Right atrium auricular region (tissue), 2 donors: ENCODE measurements at regions not wholly inside any gene's neighbourhood (a gene's known extent, or its start where the extent isn't known, plus 50 kb on each side); places are given as distances from the start of the nearest gene placed in this dataset.
"Not testable (repeated sequence)": the region's sequence is repeated elsewhere in the genome, so short reads cannot be mapped to it uniquely, and the experiment has no call there.

ENCODE experiments used
- DNase-seq: peaks from one replicate; pipeline ENCODE4 v3.0.0-alpha.2; 2019; ENCODE audit warnings: low spot score
- H3K27ac ChIP-seq, 2 donors: fragments of 200-600 bp; sonication (generic); 1 replicate in 1 of 2; 2 replicates in 1 of 2; pipeline ENCODE4 v1.5.1; 2016 to 2019
- H3K27me3 ChIP-seq, 2 donors: fragments of 200-600 bp; sonication (generic); one replicate each; pipeline versions ENCODE4 v1.5.1 to v1.6.0; 2017 to 2019
- H3K36me3 ChIP-seq: fragments of 200-600 bp; sonication (generic); one replicate; pipeline ENCODE4 v1.5.1; 2016
- H3K4me1 ChIP-seq, 2 donors: fragments of 200-600 bp; sonication (generic); one replicate each; pipeline versions ENCODE4 v1.5.1 to v1.6.0; 2017 to 2019
- H3K4me3 ChIP-seq, 2 donors: fragments of 200-600 bp; sonication (generic); 1 replicate in 1 of 2; 2 replicates in 1 of 2; pipeline ENCODE4 v1.5.1; 2017 to 2019; ENCODE audit warnings: mild to moderate bottlenecking in 1 of 2, moderate library complexity in 1 of 2
- H3K9me3 ChIP-seq, 2 donors: fragments of 200-600 bp; sonication (generic); one replicate each; pipeline ENCODE4 v1.5.1; 2019
- TF ChIP-seq, protein P1 (sequence below), 2 donors: fragments of 200-600 bp; sonication (generic); IDR thresholded peaks; one replicate each; pipeline ENCODE4 v1.5.1; 2019; ENCODE audit warnings: antibody characterized with exemption in 2 of 2

DNA sequence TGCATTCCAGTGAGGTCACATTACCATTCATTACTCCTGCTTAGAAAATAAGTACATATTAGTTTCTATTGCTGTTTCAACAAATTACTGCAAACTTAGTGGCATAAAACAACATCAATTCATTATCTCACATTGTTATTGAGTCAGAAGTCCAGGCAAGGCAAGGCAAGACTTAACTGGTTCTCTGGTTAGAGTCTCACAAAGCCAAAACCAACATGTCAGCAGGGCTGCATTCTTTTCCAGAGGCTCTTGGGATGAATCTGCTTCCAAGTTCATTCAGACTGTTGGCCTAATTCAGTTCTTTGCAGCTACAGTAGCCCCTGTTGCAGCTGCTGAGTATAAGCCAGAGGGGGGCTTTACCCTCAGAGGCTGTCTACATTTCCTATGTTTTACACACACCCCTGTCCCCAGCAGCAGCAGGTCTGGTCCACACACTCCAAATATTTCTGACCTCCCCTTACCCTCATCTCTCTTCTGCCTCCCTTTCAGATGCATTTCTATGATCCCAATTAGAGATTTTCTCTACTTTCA lies 892.1 kb upstream of the EPHA5 start:
- H3K4me1 ChIP-seq, result no peaks in the 10 kb centered on the region
- DNase-seq, result no peak
- no peaks in the 10 kb centered on the region for H3K9me3 ChIP-seq
- no peaks in the 10 kb centered on the region for H3K36me3 ChIP-seq
- H3K27me3 ChIP-seq, result no peaks in the 10 kb centered on the region
- TF ChIP-seq, protein P1, sequence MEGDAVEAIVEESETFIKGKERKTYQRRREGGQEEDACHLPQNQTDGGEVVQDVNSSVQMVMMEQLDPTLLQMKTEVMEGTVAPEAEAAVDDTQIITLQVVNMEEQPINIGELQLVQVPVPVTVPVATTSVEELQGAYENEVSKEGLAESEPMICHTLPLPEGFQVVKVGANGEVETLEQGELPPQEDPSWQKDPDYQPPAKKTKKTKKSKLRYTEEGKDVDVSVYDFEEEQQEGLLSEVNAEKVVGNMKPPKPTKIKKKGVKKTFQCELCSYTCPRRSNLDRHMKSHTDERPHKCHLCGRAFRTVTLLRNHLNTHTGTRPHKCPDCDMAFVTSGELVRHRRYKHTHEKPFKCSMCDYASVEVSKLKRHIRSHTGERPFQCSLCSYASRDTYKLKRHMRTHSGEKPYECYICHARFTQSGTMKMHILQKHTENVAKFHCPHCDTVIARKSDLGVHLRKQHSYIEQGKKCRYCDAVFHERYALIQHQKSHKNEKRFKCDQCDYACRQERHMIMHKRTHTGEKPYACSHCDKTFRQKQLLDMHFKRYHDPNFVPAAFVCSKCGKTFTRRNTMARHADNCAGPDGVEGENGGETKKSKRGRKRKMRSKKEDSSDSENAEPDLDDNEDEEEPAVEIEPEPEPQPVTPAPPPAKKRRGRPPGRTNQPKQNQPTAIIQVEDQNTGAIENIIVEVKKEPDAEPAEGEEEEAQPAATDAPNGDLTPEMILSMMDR (IDR thresholded peaks at IDR 0.05), result no peak
- H3K27ac ChIP-seq, result no peak overlapping the region
- no peak overlapping the region for H3K4me3 ChIP-seq

DNA sequence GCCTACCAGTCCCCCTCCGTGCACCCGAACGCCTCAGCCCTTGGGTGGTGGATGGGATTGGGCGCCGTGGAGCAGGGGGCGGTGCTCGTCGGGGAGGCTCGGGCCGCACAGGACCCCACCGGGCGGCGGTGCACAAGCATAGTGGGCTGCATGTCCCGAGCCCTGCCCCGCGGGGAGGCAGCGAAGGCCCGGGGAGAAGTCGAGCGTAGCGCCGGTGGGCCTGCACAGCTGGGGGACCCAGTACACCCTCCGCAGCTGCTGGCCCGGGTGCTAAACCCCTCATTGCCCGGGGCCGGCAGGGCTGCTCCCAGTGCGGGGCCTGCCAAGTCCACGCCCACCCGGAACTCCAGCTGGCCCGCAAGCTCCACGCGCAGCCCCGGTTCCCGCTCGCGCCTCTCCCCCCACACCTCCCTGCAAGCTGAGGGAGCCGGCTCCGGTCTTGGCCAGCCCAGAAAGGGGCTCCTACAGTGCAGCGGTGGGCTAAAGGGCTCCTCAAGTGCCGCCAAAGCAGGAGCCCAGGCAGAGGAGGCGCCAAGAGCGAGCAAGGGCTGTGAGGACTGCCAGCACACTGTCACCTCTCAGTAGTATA lies 891.3 kb upstream of the EPHA5 start:
- H3K27me3 ChIP-seq, DNase-seq, H3K27ac ChIP-seq, H3K9me3 ChIP-seq, H3K36me3 ChIP-seq, H3K4me1 ChIP-seq, H3K4me3 ChIP-seq: not testable (repeated sequence)

DNA sequence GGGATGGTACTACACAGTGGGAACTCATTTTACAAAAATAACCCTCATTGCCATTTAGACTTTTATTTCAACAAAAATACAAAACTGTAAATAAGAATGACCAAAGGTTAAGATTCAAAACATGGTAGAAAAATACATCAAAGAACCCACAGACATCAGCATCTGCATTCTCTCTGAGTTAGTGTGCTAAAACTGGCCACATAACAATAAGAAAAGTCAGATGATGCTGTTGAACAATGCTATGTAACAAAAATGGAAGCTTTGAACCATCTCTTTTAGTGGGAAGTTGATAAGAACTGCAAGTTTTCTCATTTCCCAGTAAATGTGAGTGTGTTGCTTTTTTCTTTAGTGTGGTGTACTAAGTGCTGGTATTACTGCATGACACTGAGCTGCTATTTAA lies 888.4 kb upstream of the EPHA5 start:
- Histone ChIP-seq H3K4me3 (no peak overlapping the region), H3K27ac (no peak overlapping the region), H3K36me3 (no peaks in the 10 kb centered on the region), H3K9me3 (no peaks in the 10 kb centered on the region), H3K4me1 (no peaks in the 10 kb centered on the region), H3K27me3 (no peaks in the 10 kb centered on the region)
- TF ChIP-seq, protein P1 (IDR thresholded peaks at IDR 0.05), result no peak
- DNase-seq, result no peak

DNA sequence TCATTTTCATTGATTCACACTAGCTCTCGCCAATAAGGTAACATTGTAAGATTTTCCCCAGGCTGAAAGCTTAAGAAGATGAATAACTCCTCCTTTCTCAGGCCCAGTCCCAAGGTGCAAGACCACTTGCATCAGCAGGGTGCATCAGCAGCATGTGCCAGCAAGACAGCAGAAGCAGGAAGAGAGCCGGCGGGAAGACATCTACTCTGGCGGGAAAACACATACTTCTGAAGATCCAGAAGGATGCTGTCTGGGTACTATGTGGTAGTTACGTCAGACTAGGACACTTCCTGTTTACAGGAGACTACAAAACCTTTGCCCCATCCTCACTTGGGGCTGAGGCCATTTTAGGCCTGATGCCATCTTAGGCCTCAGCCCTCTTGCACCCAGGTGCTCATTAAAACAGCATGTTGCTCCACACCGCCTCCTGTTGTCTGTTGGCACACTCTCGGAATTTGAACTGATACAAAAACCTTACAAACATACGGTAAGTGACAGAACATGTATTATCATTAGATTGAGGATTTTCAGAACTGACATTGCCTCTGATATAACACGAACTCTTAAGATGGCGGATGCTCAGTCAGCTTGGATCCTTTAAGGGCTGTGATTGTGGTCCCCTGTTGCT lies 886.5 kb upstream of the EPHA5 start:
- TF ChIP-seq, protein P1 (IDR thresholded peaks at IDR 0.05), result no peak
- H3K27me3 ChIP-seq, result no peaks in the 10 kb centered on the region

DNA sequence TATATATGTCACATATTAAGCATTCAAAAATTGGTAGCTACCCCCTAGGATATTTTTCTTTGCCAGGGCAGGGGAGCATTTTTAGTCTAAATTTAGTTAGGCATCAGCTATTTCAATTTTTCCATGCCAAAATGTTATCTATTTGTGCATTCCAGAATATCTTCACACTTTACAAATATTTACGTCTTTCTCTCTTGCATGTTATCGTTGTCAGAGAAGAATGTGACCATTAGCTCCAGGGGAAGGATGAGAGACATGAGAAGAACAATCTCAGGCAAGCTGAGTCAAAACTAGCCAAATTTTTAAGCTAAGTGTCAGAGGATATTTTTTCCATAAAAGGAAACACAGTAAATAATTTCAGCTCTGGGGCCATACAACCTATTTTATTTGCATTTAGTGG lies 885.0 kb upstream of the EPHA5 start:
- Histone ChIP-seq H3K27ac (no peak overlapping the region), H3K4me1 (no peaks in the 10 kb centered on the region), H3K36me3 (no peaks in the 10 kb centered on the region), H3K4me3 (no peak overlapping the region), H3K9me3 (peaks cover 0 to 10% of the 10 kb centered on the region in 2 donors), H3K27me3 (no peaks in the 10 kb centered on the region)
- TF ChIP-seq, protein P1 (IDR thresholded peaks at IDR 0.05), result no peak
- no peak for DNase-seq

More for the DNA sequence above, 886.5 kb upstream of the EPHA5 start:
- Histone ChIP-seq H3K4me1 (no peaks in the 10 kb centered on the region), H3K4me3 (no peak overlapping the region), H3K27ac (no peak overlapping the region), H3K36me3 (no peaks in the 10 kb centered on the region), H3K9me3 (peaks cover 0 to 8% of the 10 kb centered on the region in 2 donors)
- DNase-seq, result no peak

DNA sequence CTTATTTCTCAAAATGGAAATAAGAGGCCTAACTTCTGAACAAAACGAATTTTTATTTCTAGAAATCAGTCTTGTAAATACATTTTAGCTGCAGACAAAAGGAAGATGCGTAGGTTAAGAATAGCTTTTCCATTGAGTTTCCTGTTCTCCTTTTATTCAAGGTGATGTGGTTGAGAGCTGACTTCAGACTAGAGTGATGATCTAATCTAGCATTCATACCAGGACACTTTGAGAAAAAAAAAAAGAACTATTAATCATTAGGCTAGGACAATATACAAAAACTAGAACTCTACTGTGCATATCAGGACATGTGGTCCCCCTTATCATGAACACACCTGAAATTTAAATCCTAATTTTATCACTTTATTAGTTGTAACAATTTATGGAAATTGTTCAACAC lies 884.5 kb upstream of the EPHA5 start:
- H3K4me3 ChIP-seq, result no peak overlapping the region
- no peak overlapping the region for H3K27ac ChIP-seq
- no peaks in the 10 kb centered on the region for H3K4me1 ChIP-seq
- TF ChIP-seq, protein P1 (IDR thresholded peaks at IDR 0.05), result no peak
- H3K27me3 ChIP-seq, result no peaks in the 10 kb centered on the region
- no peaks in the 10 kb centered on the region for H3K36me3 ChIP-seq
- peaks cover 0 to 10% of the 10 kb centered on the region in 2 donors for H3K9me3 ChIP-seq
- no peak for DNase-seq

DNA sequence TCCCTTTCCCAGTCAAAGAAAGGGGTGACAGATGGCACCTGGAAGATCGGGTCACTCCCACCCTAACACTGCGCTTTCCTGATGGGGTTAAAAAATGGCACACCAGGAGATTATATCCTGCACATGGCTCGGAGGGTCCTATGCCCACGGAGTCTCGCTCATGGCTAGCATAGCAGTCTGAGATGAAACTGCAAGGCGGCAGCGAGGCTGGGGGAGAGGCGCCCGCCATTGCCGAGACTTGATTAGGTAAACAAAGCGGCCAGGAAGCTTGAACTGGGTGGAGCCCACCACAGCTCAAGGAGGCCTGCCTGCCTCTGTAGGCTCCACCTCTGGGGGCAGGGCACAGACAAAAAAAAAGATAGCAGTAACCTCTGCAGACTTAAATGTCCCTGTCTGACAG lies 875.0 kb upstream of the EPHA5 start:
- H3K36me3 ChIP-seq, result not testable (repeated sequence)

More for the DNA sequence above, 875.0 kb upstream of the EPHA5 start:
- H3K4me3 ChIP-seq, DNase-seq, H3K9me3 ChIP-seq, H3K27me3 ChIP-seq, H3K27ac ChIP-seq, H3K4me1 ChIP-seq: not testable (repeated sequence)
